ENCODE measurements at regions not wholly inside any gene's neighbourhood (a gene's known extent, or its start where the extent isn't known, plus 50 kb on each side); places are given as distances from the start of the nearest gene placed in this dataset.
"Not testable (repeated sequence)": the region's sequence is repeated elsewhere in the genome, so short reads cannot be mapped to it uniquely, and the experiment has no call there.

GRCh38 chr11:57871231-57871630 lies 109.6 kb downstream of the CTNND1 start:
- no peaks in the 10 kb centered on the region for H3K4me1 ChIP-seq (ENCODE audit: control insufficient read depth, insufficient read depth, low read length, unreplicated experiment)
- H3K27ac ChIP-seq (ENCODE audit: low read depth, low read length) = no peak overlapping the region
- H3K4me3 ChIP-seq (ENCODE audit: low read depth, low read length) = no peak overlapping the region
- H3K27me3 ChIP-seq (ENCODE audit: insufficient read depth, low read length) = peaks cover 22% of the 10 kb centered on the region; the same call in 1 of the 2 replicates
- H3K36me3 ChIP-seq (ENCODE audit: insufficient read depth, low read length) = no peaks in the 10 kb centered on the region
- H3K79me2 ChIP-seq (ENCODE audit: control insufficient read depth, insufficient read depth, low read length, unreplicated experiment) = no peaks in the 10 kb centered on the region
- H2AFZ ChIP-seq (ENCODE audit: low read length, unreplicated experiment) = no peak overlapping the region

GRCh38 chr11:57873196-57873911 lies 111.8 kb downstream of the CTNND1 start:
- peaks cover 15% of the 10 kb centered on the region; the same call in 1 of the 2 replicates for H3K27me3 ChIP-seq (ENCODE audit: insufficient read depth, low read length)
- H3K4me3 ChIP-seq (ENCODE audit: low read depth, low read length) = no peak overlapping the region

GRCh38 chr11:57874981-57875380 lies 113.4 kb downstream of the CTNND1 start:
- H3K27me3 ChIP-seq (ENCODE audit: insufficient read depth, low read length) = peaks cover 21% of the 10 kb centered on the region; the same call in 1 of the 2 replicates
- H3K27ac ChIP-seq (ENCODE audit: low read depth, low read length) = no peak overlapping the region
- no peaks in the 10 kb centered on the region for H3K4me1 ChIP-seq (ENCODE audit: control insufficient read depth, insufficient read depth, low read length, unreplicated experiment)
- no peak overlapping the region for H2AFZ ChIP-seq (ENCODE audit: low read length, unreplicated experiment)
- H3K79me2 ChIP-seq (ENCODE audit: control insufficient read depth, insufficient read depth, low read length, unreplicated experiment) = no peaks in the 10 kb centered on the region
- no peaks in the 10 kb centered on the region for H3K36me3 ChIP-seq (ENCODE audit: insufficient read depth, low read length)
- H3K4me3 ChIP-seq (ENCODE audit: low read depth, low read length) = no peak overlapping the region

More at GRCh38 chr11:57873196-57873911, 111.8 kb downstream of the CTNND1 start:
- Histone ChIP-seq H3K79me2 (ENCODE audit: control insufficient read depth, insufficient read depth, low read length, unreplicated experiment) (no peaks in the 10 kb centered on the region), H2AFZ (ENCODE audit: low read length, unreplicated experiment) (no peak overlapping the region), H3K36me3 (ENCODE audit: insufficient read depth, low read length) (no peaks in the 10 kb centered on the region), H3K4me1 (ENCODE audit: control insufficient read depth, insufficient read depth, low read length, unreplicated experiment) (no peaks in the 10 kb centered on the region), H3K27ac (ENCODE audit: low read depth, low read length) (no peak overlapping the region)

GRCh38 chr11:57881647-57882046 lies 120.0 kb downstream of the CTNND1 start:
- Histone ChIP-seq H3K27me3 (ENCODE audit: insufficient read depth, low read length) (peaks cover 15% of the 10 kb centered on the region), H3K27ac (ENCODE audit: low read depth, low read length) (no peak overlapping the region), H3K36me3 (ENCODE audit: insufficient read depth, low read length) (no peaks in the 10 kb centered on the region), H3K4me1 (ENCODE audit: control insufficient read depth, insufficient read depth, low read length, unreplicated experiment) (no peaks in the 10 kb centered on the region), H3K4me3 (ENCODE audit: low read depth, low read length) (no peak overlapping the region), H2AFZ (ENCODE audit: low read length, unreplicated experiment) (no peak overlapping the region), H3K79me2 (ENCODE audit: control insufficient read depth, insufficient read depth, low read length, unreplicated experiment) (no peaks in the 10 kb centered on the region)

- no peaks in the 10 kb centered on the region for H3K79me2 ChIP-seq (ENCODE audit: control insufficient read depth, insufficient read depth, low read length, unreplicated experiment)
Observed at GRCh38 chr11:57883630-57884029, 122.0 kb downstream of the CTNND1 start.

GRCh38 chr11:57885298-57886050 lies 123.9 kb downstream of the CTNND1 start:
- Histone ChIP-seq H3K4me1 (ENCODE audit: control insufficient read depth, insufficient read depth, low read length, unreplicated experiment) (no peaks in the 10 kb centered on the region), H2AFZ (ENCODE audit: low read length, unreplicated experiment) (no peak overlapping the region), H3K79me2 (ENCODE audit: control insufficient read depth, insufficient read depth, low read length, unreplicated experiment) (no peaks in the 10 kb centered on the region), H3K36me3 (ENCODE audit: insufficient read depth, low read length) (no peaks in the 10 kb centered on the region), H3K27me3 (ENCODE audit: insufficient read depth, low read length) (peaks cover 6% of the 10 kb centered on the region), H3K4me3 (ENCODE audit: low read depth, low read length) (no peak overlapping the region), H3K27ac (ENCODE audit: low read depth, low read length) (no peak overlapping the region)

More at GRCh38 chr11:57883630-57884029, 122.0 kb downstream of the CTNND1 start:
- Histone ChIP-seq H3K4me3 (ENCODE audit: low read depth, low read length) (no peak overlapping the region), H3K27ac (ENCODE audit: low read depth, low read length) (no peak overlapping the region), H3K4me1 (ENCODE audit: control insufficient read depth, insufficient read depth, low read length, unreplicated experiment) (no peaks in the 10 kb centered on the region), H3K27me3 (ENCODE audit: insufficient read depth, low read length) (peaks cover 15% of the 10 kb centered on the region), H3K36me3 (ENCODE audit: insufficient read depth, low read length) (no peaks in the 10 kb centered on the region), H2AFZ (ENCODE audit: low read length, unreplicated experiment) (no peak overlapping the region)

GRCh38 chr11:57888386-57888785 lies 126.8 kb downstream of the CTNND1 start:
- no peak overlapping the region for H3K27ac ChIP-seq (ENCODE audit: low read depth, low read length)
- H2AFZ ChIP-seq (ENCODE audit: low read length, unreplicated experiment) = no peak overlapping the region
- H3K79me2 ChIP-seq (ENCODE audit: control insufficient read depth, insufficient read depth, low read length, unreplicated experiment) = no peaks in the 10 kb centered on the region
- H3K4me1 ChIP-seq (ENCODE audit: control insufficient read depth, insufficient read depth, low read length, unreplicated experiment) = no peaks in the 10 kb centered on the region
- H3K4me3 ChIP-seq (ENCODE audit: low read depth, low read length) = no peak overlapping the region
- H3K27me3 ChIP-seq (ENCODE audit: insufficient read depth, low read length) = peaks cover 9% of the 10 kb centered on the region
- H3K36me3 ChIP-seq (ENCODE audit: insufficient read depth, low read length) = no peaks in the 10 kb centered on the region

- Histone ChIP-seq H3K27ac (ENCODE audit: low read depth, low read length) (no peak overlapping the region), H2AFZ (ENCODE audit: low read length, unreplicated experiment) (no peak overlapping the region), H3K36me3 (ENCODE audit: insufficient read depth, low read length) (no peaks in the 10 kb centered on the region), H3K4me1 (ENCODE audit: control insufficient read depth, insufficient read depth, low read length, unreplicated experiment) (no peaks in the 10 kb centered on the region), H3K79me2 (ENCODE audit: control insufficient read depth, insufficient read depth, low read length, unreplicated experiment) (no peaks in the 10 kb centered on the region), H3K4me3 (ENCODE audit: low read depth, low read length) (no peak overlapping the region), H3K27me3 (ENCODE audit: insufficient read depth, low read length) (peaks cover 8% of the 10 kb centered on the region; the same call in 1 of the 2 replicates)
Observed at GRCh38 chr11:57890521-57890920, 128.9 kb downstream of the CTNND1 start.

- H3K4me3 ChIP-seq (ENCODE audit: low read depth, low read length); H3K27ac ChIP-seq (ENCODE audit: low read depth, low read length); H3K4me1 ChIP-seq (ENCODE audit: control insufficient read depth, insufficient read depth, low read length, unreplicated experiment); H3K36me3 ChIP-seq (ENCODE audit: insufficient read depth, low read length); H3K79me2 ChIP-seq (ENCODE audit: control insufficient read depth, insufficient read depth, low read length, unreplicated experiment); H2AFZ ChIP-seq (ENCODE audit: low read length, unreplicated experiment): not testable (repeated sequence)
- peaks cover 22% of the 10 kb centered on the region; the same call in 1 of the 2 replicates for H3K27me3 ChIP-seq (ENCODE audit: insufficient read depth, low read length)
Observed at GRCh38 chr11:57893200-57893599, 130.5 kb upstream of the OR9Q1 start.

- Histone ChIP-seq H2AFZ (ENCODE audit: low read length, unreplicated experiment) (no peak overlapping the region), H3K4me1 (ENCODE audit: control insufficient read depth, insufficient read depth, low read length, unreplicated experiment) (no peaks in the 10 kb centered on the region), H3K4me3 (ENCODE audit: low read depth, low read length) (no peak overlapping the region), H3K79me2 (ENCODE audit: control insufficient read depth, insufficient read depth, low read length, unreplicated experiment) (no peaks in the 10 kb centered on the region), H3K27me3 (ENCODE audit: insufficient read depth, low read length) (peaks cover 24% of the 10 kb centered on the region; the same call in 1 of the 2 replicates), H3K27ac (ENCODE audit: low read depth, low read length) (no peak overlapping the region), H3K36me3 (ENCODE audit: insufficient read depth, low read length) (no peaks in the 10 kb centered on the region)
Observed at GRCh38 chr11:57896361-57897145, 127.1 kb upstream of the OR9Q1 start.
